ENCODE measurements at regions not wholly inside any gene's neighbourhood (a gene's known extent, or its start where the extent isn't known, plus 50 kb on each side); places are given as distances from the start of the nearest gene placed in this dataset.

- Mint-ChIP-seq H3K27ac (peak overlapping the region in 1 of 7 donors; percentile 58), H3K36me3 (peaks cover 0 to 1% of the 10 kb centered on the region in 2 donors), H3K4me1 (peaks cover 52% of the 10 kb centered on the region), H3K4me3 (peak overlapping the region in 1 of 2 donors; percentile 8), H3K27me3 (ENCODE audit: low read depth in 3 of 3) (peaks cover 5 to 9% (median 6%) of the 10 kb centered on the region in 3 donors), H3K9me3 (peaks cover 0 to 6% (median 0%) of the 10 kb centered on the region in 7 donors)
- Histone ChIP-seq H3K4me2 (replicated peaks; ENCODE audit: extremely low read depth, low read length, poor library complexity, severe bottlenecking) (no peak overlapping the region), H3K9me3 (replicated peaks in 1 of 2; ENCODE audit: control insufficient read depth in 1 of 2, insufficient read depth in 1 of 2, low read length in 2 of 2) (no peaks in the 10 kb centered on the region), H3K36me3 (replicated peaks in 1 of 2; ENCODE audit: control insufficient read depth in 1 of 2, insufficient read depth in 2 of 2, low read length in 2 of 2) (no peaks in the 10 kb centered on the region), H3K27me3 (ENCODE audit: control insufficient read depth in 2 of 2, insufficient read depth in 2 of 2, low read length in 2 of 2) (peaks cover 0 to 2% of the 10 kb centered on the region in 2 donors), H3K4me1 (ENCODE audit: control insufficient read depth in 1 of 2, insufficient read depth in 2 of 2, low read length in 2 of 2) (peaks cover 42 to 51% of the 10 kb centered on the region in 2 donors), H3K4me3 (replicated peaks in 1 of 3; ENCODE audit: low read depth in 2 of 3, low read length in 3 of 3) (no peak overlapping the region), H2AFZ (ENCODE audit: insufficient read depth, low read depth, low read length, poor library complexity, severe bottlenecking) (no peak overlapping the region), H3K9ac (ENCODE audit: insufficient read depth, low read length, poor library complexity, severe bottlenecking) (no peak overlapping the region), H3K79me2 (ENCODE audit: insufficient read depth, low read length) (no peaks in the 10 kb centered on the region), H3K27ac (ENCODE audit: low read depth in 1 of 2, low read length in 2 of 2) (no peak overlapping the region), H4K20me1 (ENCODE audit: insufficient read depth, low read length) (no peaks in the 10 kb centered on the region)
- TF ChIP-seq CTCF (IDR thresholded peaks at IDR 0.05), result no peak
- no CpG with 5 or more reads among the region's 2 CpGs for WGBS (ENCODE audit: insufficient coverage)
- no peak for DNase-seq
- intact Hi-C loops (cut with micrococcal nuclease), result loop anchor here (5.0 kb wide), 2 partner anchors 50 to 55 kb away; no protein-coding TSS in a partner anchor
These were observed 256.4 kb upstream of the HDAC4 start for GRCh38 chr2:239657236-239657635.

GRCh38 chr2:239654266-239654665, 253.4 kb upstream of the HDAC4 start:
- intact Hi-C loops (cut with micrococcal nuclease), result no loop called here
- Mint-ChIP-seq H3K9me3 (peaks cover 0 to 10% (median under 1%) of the 10 kb centered on the region in 7 donors), H3K27ac (no peak overlapping the region), H3K27me3 (ENCODE audit: low read depth in 3 of 3) (peaks cover 10 to 21% (median 18%) of the 10 kb centered on the region in 3 donors), H3K4me3 (no peak overlapping the region), H3K36me3 (no peaks in the 10 kb centered on the region), H3K4me1 (peaks cover 23% of the 10 kb centered on the region)
- H3K4me2 ChIP-seq (replicated peaks; ENCODE audit: extremely low read depth, low read length, poor library complexity, severe bottlenecking), result no peak overlapping the region
- WGBS (ENCODE audit: insufficient coverage), result 100% methylated on average over 1 of the region's 4 CpGs
- H3K9ac ChIP-seq (ENCODE audit: insufficient read depth, low read length, poor library complexity, severe bottlenecking), result no peak overlapping the region
- no peak for DNase-seq
- no peak overlapping the region for H2AFZ ChIP-seq (ENCODE audit: insufficient read depth, low read depth, low read length, poor library complexity, severe bottlenecking)
- H3K27me3 ChIP-seq (ENCODE audit: control insufficient read depth in 2 of 2, insufficient read depth in 2 of 2, low read length in 2 of 2), result peaks cover 0 to 2% of the 10 kb centered on the region in 2 donors
- H4K20me1 ChIP-seq (ENCODE audit: insufficient read depth, low read length), result no peaks in the 10 kb centered on the region
- no peaks in the 10 kb centered on the region for H3K36me3 ChIP-seq (replicated peaks in 1 of 2; ENCODE audit: control insufficient read depth in 1 of 2, insufficient read depth in 2 of 2, low read length in 2 of 2)
- H3K27ac ChIP-seq (ENCODE audit: low read depth in 1 of 2, low read length in 2 of 2), result no peak overlapping the region
- TF ChIP-seq CTCF (IDR thresholded peaks at IDR 0.05), result no peak
- H3K4me3 ChIP-seq (replicated peaks in 1 of 3; ENCODE audit: low read depth in 2 of 3, low read length in 3 of 3), result no peak overlapping the region
- no peaks in the 10 kb centered on the region for H3K9me3 ChIP-seq (replicated peaks in 1 of 2; ENCODE audit: control insufficient read depth in 1 of 2, insufficient read depth in 1 of 2, low read length in 2 of 2)
- peaks cover 18 to 26% of the 10 kb centered on the region in 2 donors for H3K4me1 ChIP-seq (ENCODE audit: control insufficient read depth in 1 of 2, insufficient read depth in 2 of 2, low read length in 2 of 2)
- H3K79me2 ChIP-seq (ENCODE audit: insufficient read depth, low read length), result no peaks in the 10 kb centered on the region
